HUDEP-2 (cell line): ENCODE measurements at regions not wholly inside any gene's neighbourhood (a gene's known extent, or its start where the extent isn't known, plus 50 kb on each side); places are given as distances from the start of the nearest gene placed in this dataset.

Experiments used
- DNase-seq, 76 experiments: peaks; one replicate each; lab custom pipeline; 2025; ENCODE audit not compliant: unreplicated experiment in 76 of 76; lab: John Stamatoyannopoulos, UW

GRCh38 chr7:136667584-136667983 lies 200.9 kb upstream of the CHRM2 start:
- DNase-seq: no peak

GRCh38 chr7:136665878-136666509 lies 202.5 kb upstream of the CHRM2 start:
- no peak for DNase-seq

- DNase-seq: no peak
Measured at GRCh38 chr7:136664537-136664936, 203.9 kb upstream of the CHRM2 start.

GRCh38 chr7:136657482-136657921 lies 210.9 kb upstream of the CHRM2 start:
- DNase-seq: no peak

GRCh38 chr7:136656516-136656915 lies 211.9 kb upstream of the CHRM2 start:
- DNase-seq: no peak

- DNase-seq: no peak
Measured at GRCh38 chr7:136655414-136655813, 213.0 kb upstream of the CHRM2 start.

GRCh38 chr7:136654406-136654805 lies 214.0 kb upstream of the CHRM2 start:
- no peak for DNase-seq

GRCh38 chr7:136652635-136653370 lies 215.6 kb upstream of the CHRM2 start:
- no peak for DNase-seq

- DNase-seq: no peak
Measured at GRCh38 chr7:136640977-136641376, 227.5 kb upstream of the CHRM2 start.

- no peak for DNase-seq
Measured at GRCh38 chr7:136637813-136638212, 230.6 kb upstream of the CHRM2 start.

GRCh38 chr7:136635751-136636150 lies 232.7 kb upstream of the CHRM2 start:
- no peak for DNase-seq

GRCh38 chr7:136618818-136619217 lies 249.6 kb upstream of the CHRM2 start:
- no peak for DNase-seq

GRCh38 chr7:136617176-136617575 lies 251.3 kb upstream of the CHRM2 start:
- DNase-seq: no peak

- no peak for DNase-seq
Measured at GRCh38 chr7:136605532-136606329, 262.7 kb upstream of the CHRM2 start.

- no peak for DNase-seq
Measured at GRCh38 chr7:136601772-136602171, 266.7 kb upstream of the CHRM2 start.

GRCh38 chr7:136600475-136600874 lies 268.0 kb upstream of the CHRM2 start:
- DNase-seq: no peak

GRCh38 chr7:136594739-136595144 lies 273.7 kb upstream of the CHRM2 start:
- DNase-seq: no peak

GRCh38 chr7:136588216-136588615 lies 280.2 kb upstream of the CHRM2 start:
- no peak for DNase-seq

GRCh38 chr7:136585954-136586670 lies 282.3 kb upstream of the CHRM2 start:
- DNase-seq: no peak

- DNase-seq: no peak
Measured at GRCh38 chr7:136566491-136566890, 302.0 kb upstream of the CHRM2 start.

- DNase-seq: no peak
Measured at GRCh38 chr7:136555933-136556332, 312.5 kb upstream of the CHRM2 start.
